ENCODE measurements at regions not wholly inside any gene's neighbourhood (a gene's known extent, or its start where the extent isn't known, plus 50 kb on each side); places are given as distances from the start of the nearest gene placed in this dataset.

DNA sequence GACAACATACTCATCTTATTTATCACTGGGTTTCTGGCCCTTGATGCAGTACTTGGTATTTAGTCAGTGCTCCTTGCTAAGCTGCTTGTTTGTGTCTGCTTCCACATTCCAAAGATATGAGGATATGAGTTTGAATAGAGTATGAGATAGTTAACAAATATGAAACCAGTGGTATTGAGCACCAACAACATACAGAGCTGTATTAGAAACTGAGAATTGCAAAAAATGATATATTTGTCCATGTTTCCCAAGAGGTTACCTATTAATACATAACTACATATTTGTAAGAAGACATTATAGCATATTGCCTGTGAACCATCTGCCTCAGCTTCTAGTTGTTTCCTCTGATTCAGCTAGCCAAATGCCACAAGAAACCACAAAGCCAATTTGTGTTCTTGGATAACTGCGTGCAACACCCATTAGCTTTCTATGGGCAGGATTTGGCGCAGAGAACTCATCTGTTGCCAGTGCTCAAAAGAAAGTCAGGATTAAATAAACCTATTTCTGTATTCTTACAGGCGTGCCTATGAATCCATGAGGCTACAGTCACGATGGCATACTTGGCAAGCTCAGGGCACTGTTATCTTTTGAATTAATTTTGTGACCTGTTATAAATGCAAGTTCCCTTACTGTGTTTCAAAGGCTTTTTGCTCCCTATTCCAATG, 194.4 kb downstream of the MAP2K6 start:
- Histone ChIP-seq H3K27ac (ENCODE audit: extremely low read length, insufficient read depth, low read length) (no peak overlapping the region), H3K9ac (ENCODE audit: insufficient read depth, low read depth, low read length) (no peak overlapping the region), H3K9me3 (ENCODE audit: low read length) (0 out of 2 replicates have a peak, but pooled peaks cover 5% of the 10 kb centered on the region), H2AFZ (ENCODE audit: low read length) (no peak overlapping the region), H3K36me3 (replicated peaks in 1 of 2; ENCODE audit: control insufficient read depth in 1 of 2, insufficient read depth in 2 of 2, low read length in 2 of 2) (no peaks in the 10 kb centered on the region), H3K4me2 (ENCODE audit: low read depth, low read length) (no peak overlapping the region), H3K79me2 (ENCODE audit: insufficient read depth, low read length) (no peaks in the 10 kb centered on the region), H4K20me1 (ENCODE audit: insufficient read depth, low read length) (no peaks in the 10 kb centered on the region), H3K4me3 (replicated peaks in 1 of 3; ENCODE audit: insufficient read depth in 1 of 3, low read depth in 2 of 3, low read length in 3 of 3) (no peak overlapping the region), H3K4me1 (ENCODE audit: insufficient read depth, low read length) (peaks cover 10% of the 10 kb centered on the region), H3K27me3 (ENCODE audit: control insufficient read depth in 1 of 2, insufficient read depth in 2 of 2, low read length in 2 of 2) (no peaks in the 10 kb centered on the region)
- in situ Hi-C loops (cut with HindIII; ENCODE audit: extremely low pct_ligation_motif_present, low pct_unique_long_range_greater_than_20kb) (no loop called here), intact Hi-C loops (cut with micrococcal nuclease; ENCODE audit: unreplicated experiment) (no loop called here)
- ChIA-PET CTCF (ENCODE audit: low intra/inter-chr PET ratio, low total read pairs) (no interaction called here), POLR2A (no interaction called here)
- no peak for FAIRE-seq
- no peak for TF ChIP-seq ZSCAN31 (CRISPR knock-in tag; IDR thresholded peaks at IDR 0.05; ENCODE audit: low read depth)
- TF ChIP-seq GABPB1 (CRISPR knock-in tag; IDR thresholded peaks at IDR 0.05): no peak
- TF ChIP-seq, protein P1, sequence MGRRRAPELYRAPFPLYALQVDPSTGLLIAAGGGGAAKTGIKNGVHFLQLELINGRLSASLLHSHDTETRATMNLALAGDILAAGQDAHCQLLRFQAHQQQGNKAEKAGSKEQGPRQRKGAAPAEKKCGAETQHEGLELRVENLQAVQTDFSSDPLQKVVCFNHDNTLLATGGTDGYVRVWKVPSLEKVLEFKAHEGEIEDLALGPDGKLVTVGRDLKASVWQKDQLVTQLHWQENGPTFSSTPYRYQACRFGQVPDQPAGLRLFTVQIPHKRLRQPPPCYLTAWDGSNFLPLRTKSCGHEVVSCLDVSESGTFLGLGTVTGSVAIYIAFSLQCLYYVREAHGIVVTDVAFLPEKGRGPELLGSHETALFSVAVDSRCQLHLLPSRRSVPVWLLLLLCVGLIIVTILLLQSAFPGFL (CRISPR knock-in tag; IDR thresholded peaks at IDR 0.05): no peak
- TF ChIP-seq DPF2 (CRISPR knock-in tag; IDR thresholded peaks at IDR 0.05; ENCODE audit: borderline replicate concordance, low read depth): no peak
- no peak for TF ChIP-seq FOXA1 (IDR thresholded peaks at IDR 0.05)
- no peak for TF ChIP-seq FOXA1 (CRISPR knock-in tag; IDR thresholded peaks at IDR 0.05)
- TF ChIP-seq ZNF256 (CRISPR knock-in tag; conservative IDR thresholded peaks at IDR 0.05): no peak
- TF ChIP-seq PAF1 (CRISPR knock-in tag; IDR thresholded peaks at IDR 0.05): no peak
- TF ChIP-seq NR2F2 (IDR thresholded peaks at IDR 0.05; ENCODE audit: borderline replicate concordance, low read depth): no peak
- no peak for TF ChIP-seq SALL2 (CRISPR knock-in tag; IDR thresholded peaks at IDR 0.05)
- no peak for TF ChIP-seq HOXA7 (CRISPR knock-in tag; IDR thresholded peaks at IDR 0.05)
- TF ChIP-seq ZNF891 (CRISPR knock-in tag; IDR thresholded peaks at IDR 0.05): no peak
- TF ChIP-seq GATAD1 (CRISPR knock-in tag; IDR thresholded peaks at IDR 0.05): no peak
- no peak for TF ChIP-seq NR2F6 (IDR thresholded peaks at IDR 0.05)
- no peak for TF ChIP-seq NR2F6 (CRISPR knock-in tag; IDR thresholded peaks at IDR 0.05)
- TF ChIP-seq, protein P2, sequence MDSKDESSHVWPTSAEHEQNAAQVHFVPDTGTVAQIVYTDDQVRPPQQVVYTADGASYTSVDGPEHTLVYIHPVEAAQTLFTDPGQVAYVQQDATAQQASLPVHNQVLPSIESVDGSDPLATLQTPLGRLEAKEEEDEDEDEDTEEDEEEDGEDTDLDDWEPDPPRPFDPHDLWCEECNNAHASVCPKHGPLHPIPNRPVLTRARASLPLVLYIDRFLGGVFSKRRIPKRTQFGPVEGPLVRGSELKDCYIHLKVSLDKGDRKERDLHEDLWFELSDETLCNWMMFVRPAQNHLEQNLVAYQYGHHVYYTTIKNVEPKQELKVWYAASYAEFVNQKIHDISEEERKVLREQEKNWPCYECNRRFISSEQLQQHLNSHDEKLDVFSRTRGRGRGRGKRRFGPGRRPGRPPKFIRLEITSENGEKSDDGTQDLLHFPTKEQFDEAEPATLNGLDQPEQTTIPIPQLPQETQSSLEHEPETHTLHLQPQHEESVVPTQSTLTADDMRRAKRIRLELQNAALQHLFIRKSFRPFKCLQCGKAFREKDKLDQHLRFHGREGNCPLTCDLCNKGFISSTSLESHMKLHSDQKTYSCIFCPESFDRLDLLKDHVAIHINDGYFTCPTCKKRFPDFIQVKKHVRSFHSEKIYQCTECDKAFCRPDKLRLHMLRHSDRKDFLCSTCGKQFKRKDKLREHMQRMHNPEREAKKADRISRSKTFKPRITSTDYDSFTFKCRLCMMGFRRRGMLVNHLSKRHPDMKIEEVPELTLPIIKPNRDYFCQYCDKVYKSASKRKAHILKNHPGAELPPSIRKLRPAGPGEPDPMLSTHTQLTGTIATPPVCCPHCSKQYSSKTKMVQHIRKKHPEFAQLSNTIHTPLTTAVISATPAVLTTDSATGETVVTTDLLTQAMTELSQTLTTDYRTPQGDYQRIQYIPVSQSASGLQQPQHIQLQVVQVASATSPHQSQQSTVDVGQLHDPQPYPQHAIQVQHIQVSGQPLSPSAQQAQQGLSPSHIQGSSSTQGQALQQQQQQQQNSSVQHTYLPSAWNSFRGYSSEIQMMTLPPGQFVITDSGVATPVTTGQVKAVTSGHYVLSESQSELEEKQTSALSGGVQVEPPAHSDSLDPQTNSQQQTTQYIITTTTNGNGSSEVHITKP (CRISPR knock-in tag; IDR thresholded peaks at IDR 0.05; ENCODE audit: low read depth): no peak
- TF ChIP-seq EEA1 (CRISPR knock-in tag; IDR thresholded peaks at IDR 0.05; ENCODE audit: borderline replicate concordance): no peak
- DNase-seq (ENCODE audit: low spot score): no peak
- ATAC-seq: no peak
- BruUV-seq (replicated peaks): no TSS peak
- 94% methylated on average over 4 of the region's 4 CpGs for WGBS (ENCODE audit: low lambda C conversion rate)

All from HepG2 (cell line).